AG04450 (cell line): ENCODE measurements at regions not wholly inside any gene's neighbourhood (a gene's known extent, or its start where the extent isn't known, plus 50 kb on each side); places are given as distances from the start of the nearest gene placed in this dataset.

Experiments
- CTCF ChIA-PET: fragments of 300-600, 350-600 bp; formaldehyde crosslinking; extraction: SDS; loops from one replicate; lab custom pipeline; 2022; ENCODE audit warnings: antibody characterized with exemption, inconsistent platforms; lab: Charles Lee
- POLR2A ChIA-PET: fragments of 350-600 bp; formaldehyde crosslinking; extraction: SDS; loops from one replicate; lab custom pipeline; 2021; ENCODE audit warnings: antibody characterized with exemption, inconsistent platforms; lab: Yijun Ruan, JAX
- DNase-seq: peaks from one replicate; pipeline ENCODE4 v3.0.0-alpha.2; 2011; ENCODE audit warnings: low read depth, low spot score
- H3K27ac ChIP-seq: one replicate; pipeline ENCODE4 v1.5.1; 2012; ENCODE audit warnings: low read depth, low read length, control low read depth
- H3K27me3 ChIP-seq: one replicate; pipeline ENCODE4 v1.6.0; 2012; ENCODE audit warnings: low read length; ENCODE audit not compliant: control insufficient read depth, insufficient read depth
- H3K4me3 ChIP-seq: 2 replicates; pipeline ENCODE4 v1.5.1; 2011; ENCODE audit warnings: mild to moderate bottlenecking, low read depth, low read length, control low read depth
- H3K9me3 ChIP-seq: 2 replicates; pipeline ENCODE4 v1.5.1; 2012; ENCODE audit warnings: low read length; ENCODE audit not compliant: control insufficient read depth, insufficient read depth
- TF ChIP-seq, protein P1 (sequence below): IDR thresholded peaks from 2 replicates; pipeline ENCODE4 v1.5.1; 2011; ENCODE audit warnings: low read depth, low read length, control low read depth, inconsistent platforms

DNA sequence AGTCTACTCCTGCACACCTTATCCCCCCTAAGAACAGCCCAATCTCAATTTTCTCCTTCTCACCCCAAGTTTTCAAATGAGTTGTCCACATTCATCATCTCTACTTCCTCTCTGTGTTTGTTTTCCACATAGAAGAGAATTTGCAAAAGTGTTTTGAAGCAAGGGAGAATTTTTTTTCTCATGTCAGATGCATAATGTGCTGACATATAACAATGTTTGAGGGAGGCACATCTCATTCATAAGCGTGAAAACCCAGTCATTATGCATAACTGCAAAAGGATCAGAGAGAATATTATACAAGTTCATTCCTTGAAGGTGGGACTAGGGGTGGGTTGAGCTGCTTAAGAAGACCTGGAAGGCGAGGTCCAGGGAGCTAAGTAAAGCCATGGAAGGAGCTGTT lies 80.8 kb upstream of the SLC1A4 start:
- ChIA-PET POLR2A (no interaction called here), CTCF (interaction anchor here (3.3 to 6.0 kb wide), 2 partner anchors 10 to 322 kb away, joined by 14 to 36 read pairs; no protein-coding TSS in a partner anchor)
- peaks cover 59% of the 10 kb centered on the region for H3K27me3 ChIP-seq
- TF ChIP-seq, protein P1, sequence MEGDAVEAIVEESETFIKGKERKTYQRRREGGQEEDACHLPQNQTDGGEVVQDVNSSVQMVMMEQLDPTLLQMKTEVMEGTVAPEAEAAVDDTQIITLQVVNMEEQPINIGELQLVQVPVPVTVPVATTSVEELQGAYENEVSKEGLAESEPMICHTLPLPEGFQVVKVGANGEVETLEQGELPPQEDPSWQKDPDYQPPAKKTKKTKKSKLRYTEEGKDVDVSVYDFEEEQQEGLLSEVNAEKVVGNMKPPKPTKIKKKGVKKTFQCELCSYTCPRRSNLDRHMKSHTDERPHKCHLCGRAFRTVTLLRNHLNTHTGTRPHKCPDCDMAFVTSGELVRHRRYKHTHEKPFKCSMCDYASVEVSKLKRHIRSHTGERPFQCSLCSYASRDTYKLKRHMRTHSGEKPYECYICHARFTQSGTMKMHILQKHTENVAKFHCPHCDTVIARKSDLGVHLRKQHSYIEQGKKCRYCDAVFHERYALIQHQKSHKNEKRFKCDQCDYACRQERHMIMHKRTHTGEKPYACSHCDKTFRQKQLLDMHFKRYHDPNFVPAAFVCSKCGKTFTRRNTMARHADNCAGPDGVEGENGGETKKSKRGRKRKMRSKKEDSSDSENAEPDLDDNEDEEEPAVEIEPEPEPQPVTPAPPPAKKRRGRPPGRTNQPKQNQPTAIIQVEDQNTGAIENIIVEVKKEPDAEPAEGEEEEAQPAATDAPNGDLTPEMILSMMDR = no peak
- H3K9me3 ChIP-seq = no peaks in the 10 kb centered on the region
- H3K4me3 ChIP-seq = no peak overlapping the region
- H3K27ac ChIP-seq = no peak overlapping the region
- no peak for DNase-seq

DNA sequence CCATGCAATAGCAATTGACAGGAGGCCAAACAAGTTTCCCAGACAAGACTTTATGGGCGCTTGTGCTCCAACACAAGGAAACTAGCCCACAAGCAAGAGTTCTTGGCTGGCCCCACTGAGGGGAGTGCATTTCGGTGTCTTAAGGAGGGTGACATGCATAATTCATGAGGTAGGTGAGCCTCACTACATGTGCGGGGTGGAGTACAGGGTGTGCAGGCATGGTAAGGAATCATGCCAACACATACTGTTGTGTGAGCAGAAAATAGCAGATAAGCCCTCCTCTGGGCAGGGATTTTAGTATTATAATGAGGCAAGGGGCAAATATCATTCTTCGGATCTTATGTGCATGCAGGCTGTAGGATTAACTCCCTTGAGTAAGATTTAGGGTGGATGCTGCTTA lies 78.7 kb upstream of the SLC1A4 start:
- TF ChIP-seq, protein P1 = no peak
- CTCF ChIA-PET = no interaction called here

DNA sequence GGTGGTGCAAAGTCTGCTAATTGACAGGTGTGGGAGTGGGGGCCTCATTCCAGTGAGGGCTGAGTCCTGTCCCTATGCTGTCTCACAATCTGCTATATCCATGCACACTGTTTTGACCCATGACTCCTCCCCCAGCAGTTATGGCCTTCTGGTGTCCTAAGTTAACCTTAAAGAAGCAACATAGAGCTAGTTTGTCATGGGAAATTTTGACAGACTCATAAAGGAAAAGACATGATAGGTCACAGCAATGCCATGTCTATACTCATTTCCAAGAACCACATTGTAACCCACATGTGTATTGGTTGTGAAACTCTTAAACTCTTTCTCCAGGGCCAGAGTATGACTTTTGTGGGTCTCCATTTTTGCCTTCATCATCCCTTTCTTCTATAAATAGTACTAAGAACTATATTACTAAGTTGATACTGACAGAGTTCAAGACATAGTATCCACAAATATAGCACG lies 78.2 kb upstream of the SLC1A4 start:
- TF ChIP-seq, protein P1 = no peak
- ChIA-PET POLR2A (no interaction called here), CTCF (no interaction called here)
- no peaks in the 10 kb centered on the region for H3K9me3 ChIP-seq
- H3K4me3 ChIP-seq = no peak overlapping the region
- no peak for DNase-seq
- no peak overlapping the region for H3K27ac ChIP-seq
- H3K27me3 ChIP-seq = peaks cover 50% of the 10 kb centered on the region

More for the DNA sequence above, 78.7 kb upstream of the SLC1A4 start:
- DNase-seq = no peak
- Histone ChIP-seq H3K9me3 (no peaks in the 10 kb centered on the region), H3K4me3 (no peak overlapping the region), H3K27me3 (peaks cover 54% of the 10 kb centered on the region), H3K27ac (no peak overlapping the region)
- POLR2A ChIA-PET = no interaction called here

DNA sequence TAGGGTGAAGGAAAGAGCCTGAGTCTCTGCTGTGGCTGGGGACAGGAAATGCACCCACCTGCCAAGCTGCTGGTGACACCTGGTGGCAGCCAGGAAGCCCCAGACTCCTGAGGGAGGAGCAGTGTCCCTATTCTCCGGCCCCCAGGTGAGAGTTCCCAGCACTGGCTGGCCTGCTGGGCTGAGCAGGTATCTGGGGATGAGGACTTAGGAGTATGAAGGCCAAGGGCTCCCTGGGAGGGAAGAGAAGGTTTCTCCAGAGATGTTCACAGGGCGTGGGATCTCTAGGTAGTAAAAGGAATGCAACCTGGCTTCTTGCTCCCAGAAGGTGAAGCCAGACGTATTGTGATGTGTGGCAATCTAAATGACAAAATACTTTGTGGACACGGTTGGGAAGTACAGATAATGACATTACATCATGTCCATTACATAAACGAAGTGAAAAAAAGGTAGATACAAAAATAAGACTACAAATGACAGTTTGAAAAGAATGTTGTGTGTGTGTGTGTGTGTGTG lies 75.8 kb upstream of the SLC1A4 start:
- POLR2A ChIA-PET = no interaction called here

DNA sequence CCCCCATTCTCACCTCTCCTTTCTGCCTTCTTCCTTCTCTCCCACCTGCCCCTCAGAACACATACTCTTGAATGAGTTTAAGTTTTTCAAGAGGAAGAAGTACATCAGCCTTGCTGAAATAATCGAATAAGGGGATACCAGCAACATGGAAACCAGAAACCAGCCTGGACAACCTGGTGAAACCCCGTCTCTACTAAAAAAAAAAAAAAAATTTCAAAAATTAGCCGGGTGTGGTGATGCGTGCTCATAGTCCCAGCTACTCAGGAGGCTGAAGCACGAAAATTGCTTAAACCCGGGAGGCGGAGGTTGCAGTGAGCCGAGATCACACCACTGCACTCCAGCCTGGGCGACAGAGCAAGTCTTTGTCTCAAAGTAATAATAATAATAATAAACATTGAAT lies 75.0 kb upstream of the SLC1A4 start:
- Histone ChIP-seq H3K27me3 (peaks cover 27% of the 10 kb centered on the region), H3K9me3 (peaks cover 7% of the 10 kb centered on the region; the same call in 1 of the 2 replicates), H3K4me3 (no peak overlapping the region), H3K27ac (no peak overlapping the region)
- no peak for DNase-seq
- ChIA-PET CTCF (interaction anchor here (4.6 to 5.7 kb wide), 2 partner anchors 119 to 126 kb away, joined by 61 to 85 read pairs; no protein-coding TSS in a partner anchor), POLR2A (no interaction called here)
- TF ChIP-seq, protein P1 = no peak

More for the DNA sequence above, 75.8 kb upstream of the SLC1A4 start:
- Histone ChIP-seq H3K9me3 (peaks cover 6% of the 10 kb centered on the region; the same call in 1 of the 2 replicates), H3K27ac (no peak overlapping the region), H3K27me3 (peaks cover 30% of the 10 kb centered on the region), H3K4me3 (no peak overlapping the region)
- no peak for DNase-seq
- CTCF ChIA-PET = no interaction called here
- TF ChIP-seq, protein P1 = no peak
